ENCODE measurements at regions not wholly inside any gene's neighbourhood (a gene's known extent, or its start where the extent isn't known, plus 50 kb on each side); places are given as distances from the start of the nearest gene placed in this dataset.

DNA sequence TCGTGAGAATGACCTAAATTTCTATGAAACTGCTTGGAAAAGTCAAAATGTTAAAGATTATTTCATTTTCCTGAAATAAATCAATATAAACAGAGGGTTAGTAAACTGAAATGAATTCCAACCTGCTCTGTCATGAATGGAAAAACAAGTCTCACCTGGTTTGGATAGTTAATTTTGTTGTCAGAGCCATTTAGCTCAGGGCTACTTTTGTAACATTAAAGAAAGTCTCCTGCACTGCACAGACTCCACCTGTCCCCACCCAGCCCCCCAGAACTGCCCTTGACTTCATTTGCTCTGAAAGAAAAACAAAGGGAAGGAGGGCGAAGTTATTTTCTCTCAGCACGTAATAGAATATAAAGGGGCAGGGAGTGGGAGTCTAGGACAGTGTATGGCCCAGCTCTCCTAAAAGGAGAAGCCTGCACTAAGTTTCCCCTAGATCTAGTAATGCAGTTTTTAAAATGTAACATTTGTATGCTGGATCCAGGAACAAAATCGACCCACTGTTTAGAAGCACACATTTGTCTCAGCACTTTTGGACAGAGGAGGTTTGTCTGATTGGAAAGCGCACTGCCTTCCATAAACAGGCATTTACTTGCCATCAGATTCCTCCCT is 54.2 kb upstream of the ACSL3 start:
- TF ChIP-seq CTCF (IDR thresholded peaks at IDR 0.05; ENCODE audit: low read depth, low read length, poor library complexity, severe bottlenecking) (no peak), EZH2phosphoT487 (IDR thresholded peaks at IDR 0.05; ENCODE audit: borderline replicate concordance, low read length) (no peak)
